HCT116 (cell line): ENCODE measurements at regions not wholly inside any gene's neighbourhood (a gene's known extent, or its start where the extent isn't known, plus 50 kb on each side); places are given as distances from the start of the nearest gene placed in this dataset.

Source experiments
- ATF3 ChIP-seq: IDR thresholded peaks from 2 replicates; pipeline ENCODE4 v1.6.1; 2012
- CEBPB ChIP-seq: IDR thresholded peaks from 2 replicates; pipeline ENCODE4 v1.6.1; 2012; ENCODE audit warnings: low read depth
- CTCF ChIP-seq, 3 experiments: fragments of 200-600 bp in 1 of 3; sonication (generic) in 1 of 3; IDR thresholded peaks in 2 of 3; conservative IDR thresholded peaks in 1 of 3; 2 replicates each; pipeline ENCODE4 v1.5.1; 2012 to 2017; ENCODE audit warnings: low read depth in 2 of 3, low read length in 2 of 3, antibody characterized with exemption in 1 of 3, borderline replicate concordance in 1 of 3, control low read depth in 1 of 3, mild to moderate bottlenecking in 1 of 3, mixed read lengths in 1 of 3, mixed run types in 1 of 3, moderate library complexity in 1 of 3; ENCODE audit not compliant: insufficient read depth in 1 of 3
- EZH2 ChIP-seq: fragments of 200-600 bp; sonication (generic); IDR thresholded peaks from 2 replicates; pipeline ENCODE4 v1.6.1; 2017; ENCODE audit warnings: antibody characterized with exemption, mixed run types
- EZH2phosphoT487 ChIP-seq: fragments of 200-600 bp; IDR thresholded peaks from 2 replicates; pipeline ENCODE4 v1.6.1; 2018; ENCODE audit warnings: antibody characterized with exemption, borderline replicate concordance
- JUND ChIP-seq: IDR thresholded peaks from 2 replicates; pipeline ENCODE4 v1.6.1; 2012
- MAX ChIP-seq: IDR thresholded peaks from 2 replicates; pipeline ENCODE4 v1.6.1; 2012
- POLR2A ChIP-seq: IDR thresholded peaks from 2 replicates; pipeline ENCODE4 v1.7.0; 2011; ENCODE audit warnings: borderline replicate concordance; ENCODE audit not compliant: insufficient read depth, insufficient read length; ENCODE audit errors: extremely low read depth
- POLR2AphosphoS5 ChIP-seq: IDR thresholded peaks from 2 replicates; pipeline ENCODE4 v1.6.1; 2011; ENCODE audit warnings: mild to moderate bottlenecking, low read depth, low read length, moderate library complexity
- RAD21 ChIP-seq: IDR thresholded peaks from 2 replicates; pipeline ENCODE4 v1.6.1; 2012; ENCODE audit warnings: low read depth, mild to moderate bottlenecking
- REST ChIP-seq: IDR thresholded peaks from 2 replicates; pipeline ENCODE4 v1.6.1; 2012; ENCODE audit warnings: low read depth
- SP1 ChIP-seq: IDR thresholded peaks from 2 replicates; pipeline ENCODE4 v1.6.1; 2012; ENCODE audit warnings: low read depth
- YY1 ChIP-seq: IDR thresholded peaks from 2 replicates; pipeline ENCODE4 v1.6.1; 2011; ENCODE audit warnings: low read length, low read depth, moderate library complexity, mild to moderate bottlenecking; ENCODE audit not compliant: insufficient replicate concordance; ENCODE audit errors: extremely low read depth
- ZNF274 ChIP-seq: fragments of 200-500 bp; sonication (Bioruptor generic); IDR thresholded peaks from 2 replicates; pipeline ENCODE4 v1.6.1; 2014; ENCODE audit warnings: mild to moderate bottlenecking, low read depth, low read length, inconsistent platforms

- TF ChIP-seq ATF3: no peak
- no peak for TF ChIP-seq POLR2A
- no peak for TF ChIP-seq REST
- TF ChIP-seq CTCF (IDR thresholded peaks at IDR 0.05 in 2 of 3, conservative IDR thresholded peaks at IDR 0.05 in 1 of 3; ENCODE audit: borderline replicate concordance in 1 of 3, insufficient read depth in 1 of 3, low read depth in 2 of 3, low read length in 2 of 3): no peak
- no peak for TF ChIP-seq EZH2
- no peak for TF ChIP-seq SP1
- no peak for TF ChIP-seq YY1
- no peak for TF ChIP-seq MAX
- TF ChIP-seq ZNF274: no peak
- TF ChIP-seq JUND: no peak
- no peak for TF ChIP-seq EZH2phosphoT487
- no peak for TF ChIP-seq POLR2AphosphoS5
- no peak for TF ChIP-seq RAD21
- TF ChIP-seq CEBPB: no peak
Measured at GRCh38 chr6:71045296-71045695, 88.4 kb upstream of the B3GAT2 start.
